Nephron progenitor cell (in vitro differentiated cells): ENCODE measurements at regions not wholly inside any gene's neighbourhood (a gene's known extent, or its start where the extent isn't known, plus 50 kb on each side); places are given as distances from the start of the nearest gene placed in this dataset.

ENCODE experiments used
- DNase-seq: peaks from one replicate; pipeline ENCODE4 v3.0.0; 2021
- H3K27ac Mint-ChIP-seq: 2 replicates; pipeline ENCODE4 v1.8.0; 2021; ENCODE audit warnings: mild to moderate bottlenecking, moderate library complexity, mixed read lengths
- H3K27me3 Mint-ChIP-seq: 2 replicates; pipeline ENCODE4 v1.8.0; 2021; ENCODE audit warnings: mild to moderate bottlenecking, low read depth, mixed read lengths; ENCODE audit not compliant: poor library complexity
- H3K36me3 Mint-ChIP-seq: 2 replicates; pipeline ENCODE4 v1.8.0; 2021; ENCODE audit warnings: low read depth, mixed read lengths
- H3K4me1 Mint-ChIP-seq: 2 replicates; pipeline ENCODE4 v1.8.0; 2021; ENCODE audit warnings: mixed read lengths
- H3K4me3 Mint-ChIP-seq: 2 replicates; pipeline ENCODE4 v1.8.0; 2021; ENCODE audit warnings: mild to moderate bottlenecking, moderate library complexity, mixed read lengths
- H3K9me3 Mint-ChIP-seq: 2 replicates; pipeline ENCODE4 v1.8.0; 2021; ENCODE audit warnings: mild to moderate bottlenecking, moderate library complexity, mixed read lengths
- TF ChIP-seq, protein P1 (sequence below): fragments of 200-600 bp; sonication (generic); IDR thresholded peaks from 2 replicates; pipeline ENCODE4 v1.5.0; 2021; ENCODE audit warnings: antibody characterized with exemption

GRCh38 chr1:65734979-65735378 lies 57.7 kb upstream of the PDE4B start:
- Mint-ChIP-seq H3K36me3 (no peaks in the 10 kb centered on the region), H3K27ac (no peak overlapping the region), H3K4me1 (no peaks in the 10 kb centered on the region), H3K4me3 (no peak overlapping the region), H3K27me3 (peaks cover 3% of the 10 kb centered on the region), H3K9me3 (peaks cover 4% of the 10 kb centered on the region)
- DNase-seq: no peak
- TF ChIP-seq, protein P1, sequence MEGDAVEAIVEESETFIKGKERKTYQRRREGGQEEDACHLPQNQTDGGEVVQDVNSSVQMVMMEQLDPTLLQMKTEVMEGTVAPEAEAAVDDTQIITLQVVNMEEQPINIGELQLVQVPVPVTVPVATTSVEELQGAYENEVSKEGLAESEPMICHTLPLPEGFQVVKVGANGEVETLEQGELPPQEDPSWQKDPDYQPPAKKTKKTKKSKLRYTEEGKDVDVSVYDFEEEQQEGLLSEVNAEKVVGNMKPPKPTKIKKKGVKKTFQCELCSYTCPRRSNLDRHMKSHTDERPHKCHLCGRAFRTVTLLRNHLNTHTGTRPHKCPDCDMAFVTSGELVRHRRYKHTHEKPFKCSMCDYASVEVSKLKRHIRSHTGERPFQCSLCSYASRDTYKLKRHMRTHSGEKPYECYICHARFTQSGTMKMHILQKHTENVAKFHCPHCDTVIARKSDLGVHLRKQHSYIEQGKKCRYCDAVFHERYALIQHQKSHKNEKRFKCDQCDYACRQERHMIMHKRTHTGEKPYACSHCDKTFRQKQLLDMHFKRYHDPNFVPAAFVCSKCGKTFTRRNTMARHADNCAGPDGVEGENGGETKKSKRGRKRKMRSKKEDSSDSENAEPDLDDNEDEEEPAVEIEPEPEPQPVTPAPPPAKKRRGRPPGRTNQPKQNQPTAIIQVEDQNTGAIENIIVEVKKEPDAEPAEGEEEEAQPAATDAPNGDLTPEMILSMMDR: no peak

DNA sequence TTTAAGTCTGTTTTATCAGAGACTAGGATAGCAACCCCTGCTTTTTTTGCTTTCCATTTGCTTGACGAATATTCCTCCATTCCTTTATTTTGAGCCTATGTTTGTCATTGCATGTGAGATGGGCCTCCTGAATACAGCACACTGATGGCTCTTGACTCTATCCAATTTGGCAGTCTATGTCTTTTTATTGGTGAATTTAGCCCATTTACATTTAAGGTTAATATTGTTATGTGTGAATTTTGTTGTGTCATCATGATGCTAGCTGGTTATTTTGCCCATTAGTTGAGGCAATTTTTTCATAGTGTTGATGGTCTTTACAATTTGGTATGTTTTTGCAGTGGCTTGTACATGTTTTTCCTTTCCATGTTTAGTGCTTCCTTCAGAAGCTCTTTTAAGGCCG lies 50.7 kb upstream of the PDE4B start:
- H3K27ac Mint-ChIP-seq: no peak overlapping the region
- peaks cover 56% of the 10 kb centered on the region for H3K9me3 Mint-ChIP-seq
- no peaks in the 10 kb centered on the region for H3K36me3 Mint-ChIP-seq
- no peak overlapping the region for H3K4me3 Mint-ChIP-seq
- TF ChIP-seq, protein P1: no peak
- peaks cover 8% of the 10 kb centered on the region for H3K27me3 Mint-ChIP-seq
- no peak for DNase-seq
- H3K4me1 Mint-ChIP-seq: no peaks in the 10 kb centered on the region
